ENCODE measurements at regions not wholly inside any gene's neighbourhood (a gene's known extent, or its start where the extent isn't known, plus 50 kb on each side); places are given as distances from the start of the nearest gene placed in this dataset.

DNA sequence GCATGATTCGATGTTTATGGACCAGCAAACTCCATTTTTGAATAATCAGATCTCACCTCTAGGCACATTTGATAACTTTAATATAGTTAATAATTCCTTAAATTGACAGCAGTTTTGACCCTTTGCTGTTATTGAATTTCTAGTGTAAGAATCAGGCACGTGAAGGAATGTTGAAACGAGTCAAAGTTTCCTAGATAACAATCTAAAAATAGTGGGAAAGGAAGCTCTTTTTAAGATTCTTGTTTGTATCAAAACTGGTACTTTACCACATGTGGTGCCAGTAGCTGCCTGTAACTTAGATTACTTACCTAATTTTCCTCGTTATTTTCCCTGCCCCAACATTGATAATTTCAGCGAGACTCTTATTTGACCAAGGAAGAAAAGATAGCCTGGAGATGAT is 757.8 kb upstream of the KCND2 start:
- DNase-seq, result no peak

GRCh38 chr7:119515962-119516361 is 757.0 kb upstream of the KCND2 start:
- Histone ChIP-seq H3K36me3 (replicated peaks; ENCODE audit: control insufficient read depth, insufficient read depth, low read length) (no peaks in the 10 kb centered on the region), H3K4me3 (ENCODE audit: insufficient read depth, low read depth, low read length) (no peak overlapping the region), H3K27me3 (ENCODE audit: control insufficient read depth, insufficient read depth, low read length) (no peaks in the 10 kb centered on the region)
- DNase-seq, result no peak

More for the DNA sequence above, 757.8 kb upstream of the KCND2 start:
- Histone ChIP-seq H3K27me3 (ENCODE audit: control insufficient read depth, insufficient read depth, low read length) (no peaks in the 10 kb centered on the region), H3K4me3 (ENCODE audit: insufficient read depth, low read depth, low read length) (no peak overlapping the region), H3K36me3 (replicated peaks; ENCODE audit: control insufficient read depth, insufficient read depth, low read length) (no peaks in the 10 kb centered on the region)

- Histone ChIP-seq H3K4me3 (ENCODE audit: insufficient read depth, low read depth, low read length) (no peak overlapping the region), H3K36me3 (replicated peaks; ENCODE audit: control insufficient read depth, insufficient read depth, low read length) (no peaks in the 10 kb centered on the region), H3K27me3 (ENCODE audit: control insufficient read depth, insufficient read depth, low read length) (no peaks in the 10 kb centered on the region)
- no peak for DNase-seq
These were observed 750.7 kb upstream of the KCND2 start for GRCh38 chr7:119522263-119522662.

GRCh38 chr7:119522698-119523097 is 750.3 kb upstream of the KCND2 start:
- no peak for DNase-seq
- H3K4me3 ChIP-seq (ENCODE audit: insufficient read depth, low read depth, low read length), result no peak overlapping the region
- no peaks in the 10 kb centered on the region for H3K36me3 ChIP-seq (replicated peaks; ENCODE audit: control insufficient read depth, insufficient read depth, low read length)
- H3K27me3 ChIP-seq (ENCODE audit: control insufficient read depth, insufficient read depth, low read length), result no peaks in the 10 kb centered on the region

- H3K4me3 ChIP-seq (ENCODE audit: insufficient read depth, low read depth, low read length), result no peak overlapping the region
- no peak for DNase-seq
These were observed 727.9 kb upstream of the KCND2 start for GRCh38 chr7:119545118-119545517.

DNA sequence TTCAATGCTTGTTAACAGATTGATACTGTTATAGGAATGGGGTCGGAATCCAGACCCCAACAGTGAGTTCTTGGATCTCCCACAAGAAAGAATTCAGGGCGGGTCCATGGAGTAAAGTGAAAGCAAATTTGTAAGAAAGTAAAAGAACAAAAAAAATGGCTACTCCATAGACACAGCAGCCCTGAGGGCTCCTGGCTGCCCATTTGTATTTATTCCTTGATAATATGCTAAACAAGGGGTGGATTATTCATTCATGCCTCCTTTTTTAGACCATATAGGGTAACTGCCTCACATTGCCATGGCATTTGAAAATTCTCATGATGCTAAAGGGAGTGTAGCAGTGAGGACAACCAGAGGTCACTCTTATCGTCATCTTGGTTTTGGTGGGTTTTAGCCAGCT is 717.2 kb upstream of the KCND2 start:
- Histone ChIP-seq H3K36me3 (replicated peaks; ENCODE audit: control insufficient read depth, insufficient read depth, low read length) (no peaks in the 10 kb centered on the region), H3K4me3 (ENCODE audit: insufficient read depth, low read depth, low read length) (no peak overlapping the region), H3K27me3 (ENCODE audit: control insufficient read depth, insufficient read depth, low read length) (no peaks in the 10 kb centered on the region)
- DNase-seq, result no peak

More at GRCh38 chr7:119545118-119545517, 727.9 kb upstream of the KCND2 start:
- no peaks in the 10 kb centered on the region for H3K27me3 ChIP-seq (ENCODE audit: control insufficient read depth, insufficient read depth, low read length)
- no peaks in the 10 kb centered on the region for H3K36me3 ChIP-seq (replicated peaks; ENCODE audit: control insufficient read depth, insufficient read depth, low read length)

- Histone ChIP-seq H3K36me3 (replicated peaks; ENCODE audit: control insufficient read depth, insufficient read depth, low read length) (no peaks in the 10 kb centered on the region), H3K27me3 (ENCODE audit: control insufficient read depth, insufficient read depth, low read length) (no peaks in the 10 kb centered on the region), H3K4me3 (ENCODE audit: insufficient read depth, low read depth, low read length) (no peak overlapping the region)
- no peak for DNase-seq
These were observed 716.5 kb upstream of the KCND2 start for GRCh38 chr7:119556436-119556835.

- DNase-seq, result no peak
- Histone ChIP-seq H3K36me3 (replicated peaks; ENCODE audit: control insufficient read depth, insufficient read depth, low read length) (no peaks in the 10 kb centered on the region), H3K27me3 (ENCODE audit: control insufficient read depth, insufficient read depth, low read length) (no peaks in the 10 kb centered on the region), H3K4me3 (ENCODE audit: insufficient read depth, low read depth, low read length) (no peak overlapping the region)
These were observed 711.2 kb upstream of the KCND2 start for GRCh38 chr7:119561751-119562150.

GRCh38 chr7:119562839-119563238 is 710.1 kb upstream of the KCND2 start:
- H3K4me3 ChIP-seq (ENCODE audit: insufficient read depth, low read depth, low read length), result no peak overlapping the region
- no peaks in the 10 kb centered on the region for H3K27me3 ChIP-seq (ENCODE audit: control insufficient read depth, insufficient read depth, low read length)
- no peak for DNase-seq
- H3K36me3 ChIP-seq (replicated peaks; ENCODE audit: control insufficient read depth, insufficient read depth, low read length), result no peaks in the 10 kb centered on the region

DNA sequence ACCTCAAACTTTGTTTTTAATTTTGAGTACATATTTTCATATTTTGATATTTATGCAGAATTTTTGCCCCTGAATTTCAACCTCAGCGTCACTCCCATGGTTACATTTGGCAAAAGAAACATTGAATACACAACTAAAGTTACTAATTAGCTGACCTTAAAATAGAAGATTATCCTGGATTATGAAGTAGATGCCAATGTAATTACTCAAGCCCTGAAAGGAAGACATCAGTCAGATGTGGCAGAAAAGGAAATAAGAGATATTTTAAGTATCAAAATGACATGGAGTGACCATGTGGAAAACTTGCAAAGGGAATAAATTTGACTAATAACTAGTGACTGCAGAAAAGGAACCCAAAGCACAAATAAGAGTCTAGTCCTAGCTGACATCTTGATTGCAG is 701.3 kb upstream of the KCND2 start:
- Histone ChIP-seq H3K4me3 (ENCODE audit: insufficient read depth, low read depth, low read length) (no peak overlapping the region), H3K36me3 (replicated peaks; ENCODE audit: control insufficient read depth, insufficient read depth, low read length) (no peaks in the 10 kb centered on the region), H3K27me3 (ENCODE audit: control insufficient read depth, insufficient read depth, low read length) (no peaks in the 10 kb centered on the region)
- DNase-seq, result no peak

- DNase-seq, result peak; percentile 10
- Histone ChIP-seq H3K27me3 (ENCODE audit: control insufficient read depth, insufficient read depth, low read length) (no peaks in the 10 kb centered on the region), H3K4me3 (ENCODE audit: insufficient read depth, low read depth, low read length) (no peak overlapping the region), H3K36me3 (replicated peaks; ENCODE audit: control insufficient read depth, insufficient read depth, low read length) (no peaks in the 10 kb centered on the region)
These were observed 700.8 kb upstream of the KCND2 start for GRCh38 chr7:119572132-119572531.

GRCh38 chr7:119572541-119572940 is 700.4 kb upstream of the KCND2 start:
- no peak for DNase-seq
- H3K4me3 ChIP-seq (ENCODE audit: insufficient read depth, low read depth, low read length), result no peak overlapping the region
- no peaks in the 10 kb centered on the region for H3K36me3 ChIP-seq (replicated peaks; ENCODE audit: control insufficient read depth, insufficient read depth, low read length)

GRCh38 chr7:119578116-119578515 is 694.9 kb upstream of the KCND2 start:
- Histone ChIP-seq H3K27me3 (ENCODE audit: control insufficient read depth, insufficient read depth, low read length) (no peaks in the 10 kb centered on the region), H3K4me3 (ENCODE audit: insufficient read depth, low read depth, low read length) (no peak overlapping the region), H3K36me3 (replicated peaks; ENCODE audit: control insufficient read depth, insufficient read depth, low read length) (no peaks in the 10 kb centered on the region)
- DNase-seq, result no peak

More at GRCh38 chr7:119572541-119572940, 700.4 kb upstream of the KCND2 start:
- H3K27me3 ChIP-seq (ENCODE audit: control insufficient read depth, insufficient read depth, low read length), result no peaks in the 10 kb centered on the region

DNA sequence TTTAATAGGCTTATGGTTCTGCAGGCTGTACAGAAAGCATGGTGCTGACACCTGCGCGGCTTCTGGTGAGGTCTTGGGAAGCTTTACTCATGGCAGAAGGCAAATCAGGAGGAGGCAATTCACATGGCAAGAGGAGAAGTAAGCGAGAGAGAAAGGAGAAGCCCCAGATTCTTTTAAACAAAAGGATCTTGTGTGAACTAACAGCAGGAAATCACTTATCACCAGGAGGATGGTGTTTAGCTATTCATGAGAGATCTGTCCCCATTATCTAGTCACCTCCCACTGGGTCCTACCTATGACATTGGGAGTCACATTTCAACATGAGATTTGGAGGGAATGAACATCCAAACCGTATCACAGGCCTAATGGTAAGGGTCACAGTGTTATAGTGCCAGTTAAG is 678.0 kb upstream of the KCND2 start:
- no peaks in the 10 kb centered on the region; the same call in 1 of the 2 replicates for H3K27me3 ChIP-seq (ENCODE audit: control insufficient read depth, insufficient read depth, low read length)
- no peaks in the 10 kb centered on the region for H3K36me3 ChIP-seq (replicated peaks; ENCODE audit: control insufficient read depth, insufficient read depth, low read length)
- H3K4me3 ChIP-seq (ENCODE audit: insufficient read depth, low read depth, low read length), result no peak overlapping the region
- DNase-seq, result peak; percentile 18

DNA sequence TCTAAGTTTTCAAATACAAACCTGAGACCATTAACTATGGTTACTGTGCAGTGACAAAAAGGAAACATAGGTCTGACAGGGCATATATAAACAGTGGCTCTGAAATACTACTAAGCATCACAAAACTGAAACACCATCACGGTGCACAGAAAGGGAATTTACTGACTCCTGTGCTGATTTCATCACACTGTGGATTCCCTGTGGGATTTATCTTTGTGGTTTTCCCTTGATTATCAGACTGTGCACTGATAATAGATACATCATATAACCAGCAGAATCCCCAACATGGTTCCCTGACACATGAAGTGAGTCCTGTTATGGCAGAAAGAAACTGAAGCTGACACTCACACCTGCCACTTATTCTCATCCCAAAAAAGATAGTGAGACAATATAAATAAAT is 676.3 kb upstream of the KCND2 start:
- Histone ChIP-seq H3K27me3 (ENCODE audit: control insufficient read depth, insufficient read depth, low read length) (no peaks in the 10 kb centered on the region; the same call in 1 of the 2 replicates), H3K36me3 (replicated peaks; ENCODE audit: control insufficient read depth, insufficient read depth, low read length) (no peaks in the 10 kb centered on the region), H3K4me3 (ENCODE audit: insufficient read depth, low read depth, low read length) (no peak overlapping the region)
- no peak for DNase-seq

- Histone ChIP-seq H3K4me3 (ENCODE audit: insufficient read depth, low read depth, low read length) (no peak overlapping the region), H3K27me3 (ENCODE audit: control insufficient read depth, insufficient read depth, low read length) (no peaks in the 10 kb centered on the region), H3K36me3 (replicated peaks; ENCODE audit: control insufficient read depth, insufficient read depth, low read length) (no peaks in the 10 kb centered on the region)
- DNase-seq, result no peak
These were observed 666.7 kb upstream of the KCND2 start for GRCh38 chr7:119606297-119606696.
